ENCODE measurements at regions not wholly inside any gene's neighbourhood (a gene's known extent, or its start where the extent isn't known, plus 50 kb on each side); places are given as distances from the start of the nearest gene placed in this dataset.
"Not testable (repeated sequence)": the region's sequence is repeated elsewhere in the genome, so short reads cannot be mapped to it uniquely, and the experiment has no call there.

GRCh38 chr9:102237520-102237919 is 499.1 kb upstream of the GRIN3A start:
- TF ChIP-seq CTCF (IDR thresholded peaks at IDR 0.05): no peak
- ATAC-seq: no peak
- Mint-ChIP-seq H3K27me3 (no peaks in the 10 kb centered on the region), H3K4me1 (ENCODE audit: low read depth) (no peaks in the 10 kb centered on the region), H3K4me3 (no peak overlapping the region), H3K36me3 (ENCODE audit: low read depth) (no peaks in the 10 kb centered on the region), H3K27ac (no peak overlapping the region), H3K9me3 (peaks cover 2% of the 10 kb centered on the region)
- ChIA-PET POLR2A (no interaction called here), CTCF (no interaction called here)
- intact Hi-C loops (cut with micrococcal nuclease): no loop called here
- no peak for DNase-seq

GRCh38 chr9:102237094-102237493 is 498.6 kb upstream of the GRIN3A start:
- Mint-ChIP-seq H3K4me3 (no peak overlapping the region), H3K36me3 (ENCODE audit: low read depth) (no peaks in the 10 kb centered on the region), H3K27ac (no peak overlapping the region), H3K27me3 (no peaks in the 10 kb centered on the region), H3K9me3 (peaks cover 2% of the 10 kb centered on the region), H3K4me1 (ENCODE audit: low read depth) (no peaks in the 10 kb centered on the region)
- DNase-seq: no peak
- ChIA-PET POLR2A (no interaction called here), CTCF (interaction anchor here (0.8 kb wide), 1 partner anchor 9 kb away, joined by 3 read pairs; no protein-coding TSS in a partner anchor)
- no peak for ATAC-seq
- TF ChIP-seq CTCF (IDR thresholded peaks at IDR 0.05): no peak
- intact Hi-C loops (cut with micrococcal nuclease): no loop called here

GRCh38 chr9:102227416-102227815 is 489.0 kb upstream of the GRIN3A start:
- POLR2A ChIA-PET; DNase-seq; H3K27me3 Mint-ChIP-seq; H3K27ac Mint-ChIP-seq; H3K9me3 Mint-ChIP-seq; intact Hi-C loops (cut with micrococcal nuclease); H3K4me1 Mint-ChIP-seq (ENCODE audit: low read depth); ATAC-seq; H3K36me3 Mint-ChIP-seq (ENCODE audit: low read depth); CTCF ChIA-PET; H3K4me3 Mint-ChIP-seq: not testable (repeated sequence)

GRCh38 chr9:102225841-102226441 is 487.5 kb upstream of the GRIN3A start:
- no peak for ATAC-seq
- TF ChIP-seq CTCF (IDR thresholded peaks at IDR 0.05): no peak
- Mint-ChIP-seq H3K27me3 (no peaks in the 10 kb centered on the region), H3K27ac (no peak overlapping the region), H3K9me3 (no peaks in the 10 kb centered on the region), H3K4me1 (ENCODE audit: low read depth) (no peaks in the 10 kb centered on the region), H3K4me3 (no peak overlapping the region), H3K36me3 (ENCODE audit: low read depth) (no peaks in the 10 kb centered on the region)
- intact Hi-C loops (cut with micrococcal nuclease): no loop called here
- ChIA-PET POLR2A (no interaction called here), CTCF (no interaction called here)
- DNase-seq: no peak

- POLR2A ChIA-PET; H3K27me3 Mint-ChIP-seq; H3K9me3 Mint-ChIP-seq; intact Hi-C loops (cut with micrococcal nuclease); H3K4me1 Mint-ChIP-seq (ENCODE audit: low read depth); H3K4me3 Mint-ChIP-seq; CTCF ChIA-PET; ATAC-seq; H3K27ac Mint-ChIP-seq; DNase-seq; H3K36me3 Mint-ChIP-seq (ENCODE audit: low read depth): not testable (repeated sequence)
Measured at GRCh38 chr9:102223320-102224136, 485.1 kb upstream of the GRIN3A start.

- intact Hi-C loops (cut with micrococcal nuclease): no loop called here
- Mint-ChIP-seq H3K36me3 (ENCODE audit: low read depth) (no peaks in the 10 kb centered on the region), H3K27me3 (no peaks in the 10 kb centered on the region), H3K4me3 (no peak overlapping the region), H3K27ac (no peak overlapping the region), H3K4me1 (ENCODE audit: low read depth) (no peaks in the 10 kb centered on the region), H3K9me3 (peaks cover 5% of the 10 kb centered on the region)
- ATAC-seq (no peak), DNase-seq (no peak)
- TF ChIP-seq CTCF (IDR thresholded peaks at IDR 0.05): no peak
- POLR2A ChIA-PET: no interaction called here
- CTCF ChIA-PET: no interaction called here
Measured at GRCh38 chr9:102209176-102209575, 470.7 kb upstream of the GRIN3A start.

Data from activated CD8-positive, alpha-beta T cell treated with anti-CD3 and anti-CD28 coated beads for 36 hours (primary cell).